ENCODE measurements at regions not wholly inside any gene's neighbourhood (a gene's known extent, or its start where the extent isn't known, plus 50 kb on each side); places are given as distances from the start of the nearest gene placed in this dataset.

- no peak for TF ChIP-seq ZFX (IDR thresholded peaks at IDR 0.05; ENCODE audit: borderline replicate concordance)
- H3K27ac ChIP-seq, result no peak overlapping the region
Observed at GRCh38 chr20:58056921-58057686, 171.3 kb downstream of the ANKRD60 start.

- TF ChIP-seq ZFX (IDR thresholded peaks at IDR 0.05; ENCODE audit: borderline replicate concordance) (no peak), CTCF (IDR thresholded peaks at IDR 0.05) (no peak)
- H3K27ac ChIP-seq, result no peak overlapping the region
Observed at GRCh38 chr20:58056021-58056591, 172.3 kb downstream of the ANKRD60 start.

- TF ChIP-seq ZFX (IDR thresholded peaks at IDR 0.05; ENCODE audit: borderline replicate concordance) (no peak), CTCF (IDR thresholded peaks at IDR 0.05) (no peak)
- no peak overlapping the region for H3K27ac ChIP-seq
Observed at GRCh38 chr20:58054780-58055373, 173.6 kb downstream of the ANKRD60 start.

GRCh38 chr20:58054082-58054779 lies 174.2 kb downstream of the ANKRD60 start:
- no peak for TF ChIP-seq CTCF (IDR thresholded peaks at IDR 0.05)
- no peak for TF ChIP-seq ZFX (IDR thresholded peaks at IDR 0.05; ENCODE audit: borderline replicate concordance)
- no peak overlapping the region for H3K27ac ChIP-seq

GRCh38 chr20:58053391-58054055 lies 174.9 kb downstream of the ANKRD60 start:
- no peak overlapping the region for H3K27ac ChIP-seq
- TF ChIP-seq CTCF (IDR thresholded peaks at IDR 0.05) (no peak), ZFX (IDR thresholded peaks at IDR 0.05; ENCODE audit: borderline replicate concordance) (no peak)

- H3K27ac ChIP-seq, result no peak overlapping the region
- no peak for TF ChIP-seq ZFX (IDR thresholded peaks at IDR 0.05; ENCODE audit: borderline replicate concordance)
- TF ChIP-seq CTCF (IDR thresholded peaks at IDR 0.05), result no peak
Observed at GRCh38 chr20:58051367-58051766, 177.1 kb downstream of the ANKRD60 start.

GRCh38 chr20:58048096-58048702 lies 180.3 kb downstream of the ANKRD60 start:
- H3K27ac ChIP-seq, result no peak overlapping the region
- TF ChIP-seq CTCF (IDR thresholded peaks at IDR 0.05) (no peak), ZFX (IDR thresholded peaks at IDR 0.05; ENCODE audit: borderline replicate concordance) (no peak)

Measured in 22Rv1 (cell line).